ENCODE measurements at regions not wholly inside any gene's neighbourhood (a gene's known extent, or its start where the extent isn't known, plus 50 kb on each side); places are given as distances from the start of the nearest gene placed in this dataset.
A peak's percentile ranks its signal among the peaks of the same experiment; 100 is the strongest.

DNA sequence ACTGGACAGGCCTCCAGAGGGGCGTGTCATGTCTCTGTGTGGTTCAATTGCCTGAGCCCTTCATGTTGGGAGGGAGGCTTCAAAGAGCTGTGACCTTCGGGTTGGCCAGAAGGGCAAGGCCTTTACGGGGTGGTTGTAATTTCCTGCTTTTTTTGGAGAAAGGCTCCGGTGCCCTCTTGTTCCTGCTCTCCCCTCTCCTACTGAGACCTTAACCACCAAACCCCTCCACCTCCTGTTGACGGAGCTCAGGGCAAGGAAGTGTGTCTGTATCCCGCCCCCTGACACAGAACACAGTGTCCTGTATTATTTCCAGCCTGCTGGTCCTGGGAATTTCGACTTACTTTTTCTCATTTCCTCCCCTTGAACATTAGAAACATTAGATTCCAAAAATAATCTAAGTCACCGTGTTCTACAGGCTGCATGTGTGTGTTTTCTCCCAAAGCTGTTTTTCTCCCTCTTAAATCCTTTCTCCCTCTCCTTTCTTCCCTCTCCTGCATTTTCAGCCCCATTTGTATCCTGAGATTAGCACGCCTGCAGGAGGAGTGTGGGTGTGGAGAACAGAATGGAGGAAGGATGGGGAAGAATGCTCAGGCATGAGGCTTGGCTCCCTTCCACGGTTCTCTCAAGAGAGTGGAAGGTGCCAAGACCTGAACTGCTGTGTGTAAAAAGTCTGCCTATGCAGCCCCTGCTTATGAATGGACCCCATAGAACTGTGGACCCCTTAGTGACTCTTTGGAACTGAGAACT lies 285.4 kb upstream of the ROPN1 start:
- no peak for TF ChIP-seq EZH2 (IDR thresholded peaks at IDR 0.05; ENCODE audit: low read length, missing control alignments)
- TF ChIP-seq, protein P1, sequence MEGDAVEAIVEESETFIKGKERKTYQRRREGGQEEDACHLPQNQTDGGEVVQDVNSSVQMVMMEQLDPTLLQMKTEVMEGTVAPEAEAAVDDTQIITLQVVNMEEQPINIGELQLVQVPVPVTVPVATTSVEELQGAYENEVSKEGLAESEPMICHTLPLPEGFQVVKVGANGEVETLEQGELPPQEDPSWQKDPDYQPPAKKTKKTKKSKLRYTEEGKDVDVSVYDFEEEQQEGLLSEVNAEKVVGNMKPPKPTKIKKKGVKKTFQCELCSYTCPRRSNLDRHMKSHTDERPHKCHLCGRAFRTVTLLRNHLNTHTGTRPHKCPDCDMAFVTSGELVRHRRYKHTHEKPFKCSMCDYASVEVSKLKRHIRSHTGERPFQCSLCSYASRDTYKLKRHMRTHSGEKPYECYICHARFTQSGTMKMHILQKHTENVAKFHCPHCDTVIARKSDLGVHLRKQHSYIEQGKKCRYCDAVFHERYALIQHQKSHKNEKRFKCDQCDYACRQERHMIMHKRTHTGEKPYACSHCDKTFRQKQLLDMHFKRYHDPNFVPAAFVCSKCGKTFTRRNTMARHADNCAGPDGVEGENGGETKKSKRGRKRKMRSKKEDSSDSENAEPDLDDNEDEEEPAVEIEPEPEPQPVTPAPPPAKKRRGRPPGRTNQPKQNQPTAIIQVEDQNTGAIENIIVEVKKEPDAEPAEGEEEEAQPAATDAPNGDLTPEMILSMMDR (conservative IDR thresholded peaks at IDR 0.05 in 1 of 2, IDR thresholded peaks at IDR 0.05 in 1 of 2; ENCODE audit: low read depth in 1 of 2, low read length in 2 of 2) = peak in 1 of 2 donors; percentile 13
- no peak overlapping the region for H3K4me2 ChIP-seq (ENCODE audit: extremely low read depth, insufficient read depth, low read length)
- no peaks in the 10 kb centered on the region for H3K9me3 ChIP-seq (ENCODE audit: control insufficient read depth, insufficient read depth, low read depth, low read length)
- no peak overlapping the region for H3K4me3 ChIP-seq (replicated peaks in 1 of 4; ENCODE audit: control extremely low read depth in 1 of 4, insufficient read depth in 1 of 4, low read depth in 3 of 4, low read length in 4 of 4)
- peaks cover 7% of the 10 kb centered on the region for H3K4me1 ChIP-seq (ENCODE audit: control insufficient read depth, extremely low read depth, insufficient read depth, low read length)
- H3K27ac ChIP-seq (ENCODE audit: insufficient read depth, low read length) = no peak overlapping the region
- no peaks in the 10 kb centered on the region for H3K79me2 ChIP-seq (ENCODE audit: control insufficient read depth, insufficient read depth, low read length)
- no peak overlapping the region for H3K9ac ChIP-seq (ENCODE audit: insufficient read depth, low read length)
- peaks cover 6% of the 10 kb centered on the region for H3K27me3 ChIP-seq (ENCODE audit: control insufficient read depth, insufficient read depth, low read length)
- H3K36me3 ChIP-seq (ENCODE audit: control insufficient read depth, insufficient read depth, low read length) = no peaks in the 10 kb centered on the region
- peak in 1 of 2 donors; percentile 81 for DNase-seq (ENCODE audit: low read depth in 2 of 2)
- H4K20me1 ChIP-seq (ENCODE audit: control insufficient read depth, extremely low read depth, insufficient read depth, low read length) = no peaks in the 10 kb centered on the region
- H2AFZ ChIP-seq (ENCODE audit: low read length) = no peak overlapping the region

DNA sequence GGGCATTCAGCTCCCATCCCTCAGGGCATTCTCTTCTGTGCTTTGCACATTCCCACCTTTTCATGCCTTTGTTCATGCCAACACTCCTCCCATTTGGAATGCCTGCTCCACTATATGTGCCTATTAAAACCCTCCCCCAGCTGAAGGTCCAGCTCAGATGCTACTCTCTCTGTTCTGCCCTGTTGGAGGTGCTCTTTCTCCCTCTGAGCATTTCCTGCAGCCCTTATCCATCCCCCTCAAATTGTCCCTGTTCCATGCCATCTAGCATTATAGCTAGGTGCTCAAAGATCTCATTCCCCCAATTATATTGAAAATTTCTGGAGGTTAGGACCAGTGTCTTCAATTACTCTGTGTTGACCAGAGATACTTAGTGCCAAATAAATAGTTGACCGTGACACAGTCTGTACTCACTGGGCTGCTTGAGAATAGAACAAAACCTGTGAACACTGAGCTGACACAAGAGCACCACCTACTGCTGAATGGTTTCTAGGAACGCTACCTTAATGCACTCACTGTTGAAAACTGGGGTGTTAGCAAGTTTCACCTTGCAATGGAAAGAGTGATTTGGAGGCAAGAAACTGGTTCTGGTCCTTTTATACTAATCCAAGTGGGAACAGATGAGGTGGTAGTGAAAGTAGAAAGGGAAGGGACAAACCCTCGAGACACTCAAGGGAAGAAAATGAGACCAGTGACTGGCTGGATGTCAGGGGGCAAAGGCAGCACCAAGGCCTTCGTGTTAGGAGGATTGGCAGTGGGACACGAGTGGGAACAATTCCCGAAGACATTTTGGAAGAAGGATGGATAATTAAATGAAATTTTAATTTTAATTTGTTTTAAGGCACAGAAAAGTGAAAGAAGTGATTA lies 289.8 kb upstream of the ROPN1 start:
- Histone ChIP-seq H3K27ac (ENCODE audit: insufficient read depth, low read length) (no peak overlapping the region), H3K9me3 (ENCODE audit: control insufficient read depth, insufficient read depth, low read depth, low read length) (no peaks in the 10 kb centered on the region), H3K4me2 (ENCODE audit: extremely low read depth, insufficient read depth, low read length) (no peak overlapping the region), H3K4me1 (ENCODE audit: control insufficient read depth, extremely low read depth, insufficient read depth, low read length) (no peaks in the 10 kb centered on the region), H3K4me3 (replicated peaks in 1 of 4; ENCODE audit: control extremely low read depth in 1 of 4, insufficient read depth in 1 of 4, low read depth in 3 of 4, low read length in 4 of 4) (no peak overlapping the region), H2AFZ (ENCODE audit: low read length) (no peak overlapping the region), H3K9ac (ENCODE audit: insufficient read depth, low read length) (no peak overlapping the region), H4K20me1 (ENCODE audit: control insufficient read depth, extremely low read depth, insufficient read depth, low read length) (no peaks in the 10 kb centered on the region), H3K27me3 (ENCODE audit: control insufficient read depth, insufficient read depth, low read length) (peaks cover 20% of the 10 kb centered on the region), H3K79me2 (ENCODE audit: control insufficient read depth, insufficient read depth, low read length) (no peaks in the 10 kb centered on the region), H3K36me3 (ENCODE audit: control insufficient read depth, insufficient read depth, low read length) (no peaks in the 10 kb centered on the region)
- DNase-seq (ENCODE audit: low read depth in 2 of 2) = peak; percentile 49 to 70
- TF ChIP-seq, protein P1 (conservative IDR thresholded peaks at IDR 0.05 in 1 of 2, IDR thresholded peaks at IDR 0.05 in 1 of 2; ENCODE audit: low read depth in 1 of 2, low read length in 2 of 2) = peak; percentile 62 to 77
- no peak for TF ChIP-seq EZH2 (IDR thresholded peaks at IDR 0.05; ENCODE audit: low read length, missing control alignments)

All from fibroblast of lung (primary cell).